ENCODE measurements at regions not wholly inside any gene's neighbourhood (a gene's known extent, or its start where the extent isn't known, plus 50 kb on each side); places are given as distances from the start of the nearest gene placed in this dataset.
A peak's percentile ranks its signal among the peaks of the same experiment; 100 is the strongest.

DNA sequence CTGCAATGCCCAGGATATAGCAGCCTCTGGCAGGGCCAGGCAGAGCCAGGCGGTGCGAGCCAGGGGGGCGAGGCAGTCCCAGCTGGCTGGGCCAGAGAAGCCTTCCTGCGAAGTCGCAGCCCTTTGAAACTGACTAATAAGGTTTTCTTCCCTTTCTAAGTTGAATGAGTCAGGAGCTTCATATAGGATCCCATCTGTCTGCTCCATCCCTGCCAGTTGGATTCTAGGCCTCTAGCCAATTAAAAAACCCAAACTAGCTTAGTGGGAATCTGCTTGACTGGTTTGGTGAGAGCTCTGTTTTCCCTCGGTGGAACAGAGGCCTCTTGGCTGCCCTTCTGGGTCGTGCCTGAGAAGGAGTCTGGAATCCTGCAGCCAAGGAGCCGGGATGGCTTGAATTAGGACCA is 70.1 kb upstream of the RAPGEF1 start:
- DNase-seq (ENCODE audit: low read depth): peak; percentile 44

DNA sequence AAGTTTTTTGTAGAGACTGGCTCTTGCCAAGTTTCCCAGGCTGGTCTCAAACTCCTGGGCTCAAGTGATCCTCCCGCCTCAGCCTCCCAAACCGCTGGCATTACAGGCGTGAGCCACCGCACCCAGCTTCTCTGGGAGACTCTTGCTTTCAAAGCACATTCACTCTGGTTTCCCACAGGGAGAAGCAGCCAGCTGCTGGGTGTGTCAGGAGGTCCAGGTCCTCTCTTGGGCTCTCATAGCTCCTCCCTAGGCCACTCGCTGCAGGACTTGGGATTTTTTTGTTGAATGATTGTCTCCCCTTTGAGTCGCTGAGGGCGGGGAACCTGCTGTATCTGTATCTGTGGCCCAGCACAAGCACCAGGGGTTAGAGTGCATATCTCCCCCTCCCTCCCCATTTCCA is 68.4 kb upstream of the RAPGEF1 start:
- no peak for DNase-seq (ENCODE audit: low read depth)

GRCh38 chr9:131807144-131807983 is 67.5 kb upstream of the RAPGEF1 start:
- no peak for DNase-seq (ENCODE audit: low read depth)

GRCh38 chr9:131805803-131806202 is 65.9 kb upstream of the RAPGEF1 start:
- no peak for DNase-seq (ENCODE audit: low read depth)

GRCh38 chr9:131804826-131805225 is 65.0 kb upstream of the RAPGEF1 start:
- DNase-seq (ENCODE audit: low read depth): no peak

DNA sequence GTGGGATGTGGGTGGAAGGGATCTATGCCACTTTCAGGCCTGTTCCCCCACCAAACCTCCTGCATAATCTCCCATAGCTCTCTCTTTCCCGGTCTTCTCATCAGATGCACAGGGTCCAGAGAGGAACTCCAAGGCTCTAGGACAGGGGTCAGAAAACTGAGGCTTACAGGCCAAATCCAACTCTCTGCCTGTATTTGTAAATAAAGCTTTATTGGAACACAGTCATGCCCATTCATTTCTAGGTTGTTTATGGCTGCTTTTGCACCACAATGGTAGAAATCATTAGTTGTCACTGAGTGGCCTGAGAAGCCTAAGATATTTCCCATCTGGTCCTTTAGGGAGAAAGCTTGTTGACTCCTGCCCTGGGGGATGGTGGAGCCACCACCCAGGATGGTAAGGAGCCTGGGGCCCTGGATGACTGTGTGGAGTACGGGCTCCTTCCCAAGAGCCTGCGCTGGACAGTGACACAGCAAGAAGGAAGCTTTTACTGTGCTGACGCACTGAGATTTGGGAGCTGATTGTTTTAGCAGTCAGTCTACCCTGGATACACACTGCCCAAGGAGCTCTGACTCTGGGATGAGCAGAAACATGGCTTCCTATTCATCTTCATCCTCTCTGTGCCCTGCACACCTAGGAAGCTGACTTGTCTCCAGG is 64.0 kb upstream of the RAPGEF1 start:
- no peak for DNase-seq (ENCODE audit: low read depth)

- no peak for DNase-seq (ENCODE audit: low read depth)
These were observed 61.9 kb upstream of the RAPGEF1 start for GRCh38 chr9:131801810-131802209.

DNA sequence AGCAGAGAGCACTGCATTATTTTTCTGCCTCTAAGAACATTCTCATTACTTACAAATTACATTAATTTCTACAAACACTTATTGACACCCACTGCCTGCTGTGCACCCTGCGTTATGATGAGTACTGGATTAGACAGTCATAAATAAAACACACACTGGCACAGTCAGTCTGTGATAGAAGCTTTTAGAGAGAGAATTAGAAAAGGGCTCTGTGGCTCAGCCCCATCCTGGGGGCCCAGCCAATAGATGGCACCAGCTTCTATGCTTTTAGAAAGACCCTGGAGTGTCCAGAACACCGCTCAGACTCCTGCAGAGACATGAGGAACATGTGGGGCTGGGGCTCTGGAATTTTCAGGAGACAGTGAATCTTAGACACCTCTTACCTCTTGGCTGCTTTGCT is 61.0 kb upstream of the RAPGEF1 start:
- no peak for DNase-seq (ENCODE audit: low read depth)

DNA sequence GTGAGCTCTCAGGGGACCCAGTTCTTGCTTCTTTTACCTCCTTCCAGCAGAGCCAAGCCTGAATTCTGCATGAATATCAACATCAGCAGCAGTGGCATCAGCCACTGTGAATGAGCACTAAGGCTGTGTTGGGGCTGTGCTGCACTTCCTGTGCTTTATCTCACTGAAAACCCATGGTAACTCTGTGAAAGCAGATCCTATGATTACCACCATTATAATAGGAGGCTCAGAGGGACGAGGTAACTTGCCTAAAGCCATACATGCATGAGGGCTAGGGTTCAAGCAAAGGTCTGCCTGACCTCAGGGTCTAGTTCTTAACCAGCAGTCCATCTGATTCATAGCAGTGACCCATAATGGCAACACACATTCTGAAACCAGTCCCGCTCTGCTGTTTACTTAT is 60.5 kb upstream of the RAPGEF1 start:
- DNase-seq (ENCODE audit: low read depth): no peak

DNA sequence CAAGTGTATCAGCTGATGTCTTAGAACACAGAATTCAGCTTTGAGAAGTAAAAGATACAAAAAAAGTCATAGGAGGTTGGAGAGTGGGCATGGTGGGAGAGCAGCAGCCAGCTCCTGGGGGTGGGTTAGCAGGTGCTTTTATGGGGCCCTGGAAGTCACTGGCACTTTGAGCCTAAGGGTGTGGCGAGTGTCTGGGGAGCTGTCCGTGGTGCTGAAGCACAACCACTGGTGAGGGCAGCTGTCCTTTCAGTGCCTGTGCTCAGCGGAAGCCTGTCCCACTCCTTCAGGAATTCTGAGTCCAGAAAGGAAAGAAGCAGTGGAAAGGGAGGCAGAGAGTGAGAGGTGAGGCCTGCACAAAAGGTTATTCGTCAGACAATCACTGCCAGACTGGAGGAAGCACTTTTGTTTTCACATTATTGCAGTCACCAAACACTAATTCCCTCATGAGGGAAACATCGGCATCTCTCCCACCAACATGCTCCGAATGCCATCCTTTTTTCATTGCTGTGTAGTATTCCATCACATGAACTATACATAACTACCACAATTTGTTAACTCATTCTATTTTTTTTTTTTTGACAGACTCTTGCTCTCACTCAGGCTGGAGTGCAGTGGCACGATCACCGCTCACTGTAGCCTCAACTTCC is 59.4 kb upstream of the RAPGEF1 start:
- peak; percentile 60 for DNase-seq (ENCODE audit: low read depth)

- DNase-seq (ENCODE audit: low read depth): no peak
These were observed 58.4 kb upstream of the RAPGEF1 start for GRCh38 chr9:131798246-131798645.

- DNase-seq (ENCODE audit: low read depth): no peak
These were observed 54.5 kb upstream of the RAPGEF1 start for GRCh38 chr9:131794393-131794792.

GRCh38 chr9:131791542-131792254 is 51.8 kb upstream of the RAPGEF1 start:
- DNase-seq (ENCODE audit: low read depth): no peak

Data from EH (cell line).